PC-3 (cell line): ENCODE measurements at regions not wholly inside any gene's neighbourhood (a gene's known extent, or its start where the extent isn't known, plus 50 kb on each side); places are given as distances from the start of the nearest gene placed in this dataset.

Experiments used
- CTCF ChIP-seq: fragments of 300-600 bp; sonication (generic); conservative IDR thresholded peaks from 2 replicates; pipeline ENCODE4 v1.5.1; 2017; ENCODE audit warnings: antibody characterized with exemption, low read depth, mild to moderate bottlenecking, low read length
- EZH2 ChIP-seq: fragments of 300-600 bp; sonication (generic); IDR thresholded peaks from one replicate; pipeline ENCODE4 v1.6.1; 2017; ENCODE audit warnings: antibody characterized with exemption, mild to moderate bottlenecking, low read length; ENCODE audit not compliant: unreplicated experiment
- EZH2phosphoT487 ChIP-seq: fragments of 300-600 bp; sonication (generic); IDR thresholded peaks from 2 replicates; pipeline ENCODE4 v1.6.1; 2018; ENCODE audit warnings: mild to moderate bottlenecking, antibody characterized with exemption, low read length, borderline replicate concordance

- no peak for TF ChIP-seq EZH2
- no peak for TF ChIP-seq CTCF
- no peak for TF ChIP-seq EZH2phosphoT487
Measured at GRCh38 chr1:101183388-101183699, 53.5 kb upstream of the S1PR1 start.
